Neuronal stem cell (in vitro differentiated cells): ENCODE measurements at regions not wholly inside any gene's neighbourhood (a gene's known extent, or its start where the extent isn't known, plus 50 kb on each side); places are given as distances from the start of the nearest gene placed in this dataset.

Experiments used
- DNase-seq: peaks from one replicate; pipeline ENCODE4 v3.0.0-alpha.2; 2013; ENCODE audit warnings: low spot score
- H2AFZ ChIP-seq: one replicate; pipeline ENCODE4 v1.6.1; 2013; ENCODE audit warnings: mild to moderate bottlenecking, low read length, inconsistent platforms
- H2AK5ac ChIP-seq: 2 replicates; pipeline ENCODE4 v1.6.1; 2013; ENCODE audit warnings: low read depth, mild to moderate bottlenecking, inconsistent platforms, low read length, moderate library complexity, mixed read lengths
- H2BK120ac ChIP-seq: 2 replicates; pipeline ENCODE4 v1.6.1; 2013; ENCODE audit warnings: low read depth, mild to moderate bottlenecking, inconsistent platforms, low read length, moderate library complexity, mixed read lengths
- H2BK12ac ChIP-seq: one replicate; pipeline ENCODE4 v1.6.1; 2013; ENCODE audit warnings: low read length, inconsistent platforms
- H2BK15ac ChIP-seq: 2 replicates; pipeline ENCODE4 v1.6.1; 2013; ENCODE audit warnings: mild to moderate bottlenecking, low read length, inconsistent platforms, mixed read lengths
- H2BK5ac ChIP-seq: one replicate; pipeline ENCODE4 v1.6.1; 2013; ENCODE audit warnings: inconsistent platforms, mild to moderate bottlenecking, low read length, moderate library complexity
- H3K14ac ChIP-seq: one replicate; pipeline ENCODE4 v1.6.1; 2013; ENCODE audit warnings: low read length, inconsistent platforms
- H3K18ac ChIP-seq: 2 replicates; pipeline ENCODE4 v1.6.1; 2013; ENCODE audit warnings: low read length, inconsistent platforms
- H3K23ac ChIP-seq: 2 replicates; pipeline ENCODE4 v1.6.1; 2013; ENCODE audit warnings: low read depth, mild to moderate bottlenecking, mixed read lengths, low read length, inconsistent platforms; ENCODE audit not compliant: poor library complexity
- H3K27ac ChIP-seq: replicated peaks from 3 replicates; pipeline ENCODE4 v1.5.1; 2013; ENCODE audit warnings: low read length, inconsistent platforms
- H3K27me3 ChIP-seq, 3 experiments: 2 replicates each; pipeline ENCODE4 v1.6.1; 2013; ENCODE audit warnings: low read length in 3 of 3, mild to moderate bottlenecking in 2 of 3, inconsistent platforms in 1 of 3, low read depth in 1 of 3, mixed read lengths in 1 of 3, moderate library complexity in 1 of 3; ENCODE audit not compliant: control insufficient read depth in 3 of 3, insufficient read depth in 3 of 3
- H3K36me3 ChIP-seq, 2 donors: replicated peaks in 1 of 2; 2 replicates each; pipeline ENCODE4 v1.6.1; 2013; ENCODE audit warnings: low read length in 2 of 2; ENCODE audit not compliant: control insufficient read depth in 2 of 2, insufficient read depth in 2 of 2
- H3K4ac ChIP-seq: 2 replicates; pipeline ENCODE4 v1.6.1; 2013; ENCODE audit warnings: inconsistent platforms, mild to moderate bottlenecking, low read length, moderate library complexity
- H3K4me1 ChIP-seq, 2 donors: 1 replicate in 1 of 2; 2 replicates in 1 of 2; pipeline ENCODE4 v1.6.1; 2013; ENCODE audit warnings: low read length in 2 of 2, low read depth in 1 of 2; ENCODE audit not compliant: control insufficient read depth in 2 of 2, insufficient read depth in 1 of 2
- H3K4me2 ChIP-seq: one replicate; pipeline ENCODE4 v1.6.1; 2013; ENCODE audit warnings: mild to moderate bottlenecking, low read length, inconsistent platforms; ENCODE audit not compliant: insufficient read depth, poor library complexity, severe bottlenecking
- H3K4me3 ChIP-seq, 2 donors: 2 replicates each; pipeline ENCODE4 v1.5.1; 2013; ENCODE audit warnings: low read length in 2 of 2, mild to moderate bottlenecking in 2 of 2, inconsistent platforms in 1 of 2, moderate library complexity in 1 of 2
- H3K79me1 ChIP-seq: one replicate; pipeline ENCODE4 v1.6.1; 2013; ENCODE audit warnings: low read depth, mild to moderate bottlenecking, inconsistent platforms, low read length, moderate library complexity
- H3K9ac ChIP-seq: one replicate; pipeline ENCODE4 v1.6.1; 2013; ENCODE audit warnings: mild to moderate bottlenecking, low read depth, low read length, inconsistent platforms; ENCODE audit not compliant: poor library complexity
- H3K9me3 ChIP-seq, 2 donors: replicated peaks in 1 of 2; 2 replicates each; pipeline versions ENCODE3 to v1.6.1; 2013; ENCODE audit warnings: low read length in 2 of 2, mild to moderate bottlenecking in 2 of 2, inconsistent platforms in 1 of 2, low read depth in 1 of 2, mixed read lengths in 1 of 2, moderate library complexity in 1 of 2; ENCODE audit not compliant: control insufficient read depth in 2 of 2, insufficient read depth in 1 of 2
- H4K8ac ChIP-seq: one replicate; pipeline ENCODE4 v1.6.1; 2013; ENCODE audit warnings: low read depth, mild to moderate bottlenecking, inconsistent platforms, low read length, moderate library complexity
- H4K91ac ChIP-seq: one replicate; pipeline ENCODE4 v1.6.1; 2013; ENCODE audit warnings: low read length, low read depth, mild to moderate bottlenecking, inconsistent platforms; ENCODE audit not compliant: poor library complexity
- WGBS, 2 donors: extraction: QIAGEN DNeasy Blood & Tissue Kit; methylation state at CpG; one replicate each; pipeline ENCODE4 v1.1.7; 2013; ENCODE audit warnings: missing lambda C conversion rate in 2 of 2, mixed read lengths in 1 of 2; ENCODE audit not compliant: insufficient read length in 2 of 2, insufficient replicate concordance in 1 of 2; ENCODE audit errors: extremely low coverage in 2 of 2; 5-methylcytosine and 5-hydroxymethylcytosine counted together

DNA sequence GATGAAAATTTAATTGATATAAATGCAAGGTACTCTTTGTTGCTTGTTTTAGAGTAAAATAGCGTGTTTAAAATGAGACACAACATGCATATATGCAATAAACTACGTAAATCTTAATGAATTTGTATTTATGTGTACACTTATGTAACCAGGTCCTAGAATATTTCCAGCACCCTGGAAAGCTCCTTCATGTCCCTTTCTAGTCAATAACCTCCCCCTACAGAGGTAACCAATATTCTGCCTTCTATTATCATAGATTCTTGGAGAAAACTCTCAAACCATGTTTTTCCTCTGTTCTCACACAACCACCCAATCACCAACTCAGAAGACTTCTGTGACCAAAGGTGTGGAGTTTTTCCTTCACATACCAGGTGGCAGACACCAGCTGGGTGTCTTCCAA, 79.6 kb upstream of the THUMPD2 start:
- no peak overlapping the region for H2BK12ac ChIP-seq
- H3K4ac ChIP-seq, result no peak overlapping the region
- no peak overlapping the region for H2AFZ ChIP-seq
- no CpG with 5 or more reads among the region's 2 CpGs for WGBS, 2 donors
- H2BK15ac ChIP-seq, result no peak overlapping the region
- H3K4me1 ChIP-seq, result no peaks in the 10 kb centered on the region
- no peak for DNase-seq
- H2BK5ac ChIP-seq, result no peak overlapping the region
- no peaks in the 10 kb centered on the region for H3K9me3 ChIP-seq
- no peak overlapping the region for H3K4me3 ChIP-seq
- H3K14ac ChIP-seq, result no peak overlapping the region
- no peak overlapping the region for H3K27ac ChIP-seq
- H3K27me3 ChIP-seq, result no peaks in the 10 kb centered on the region
- no peak overlapping the region for H4K8ac ChIP-seq
- H3K4me2 ChIP-seq, result no peak overlapping the region
- H3K79me1 ChIP-seq, result no peaks in the 10 kb centered on the region
- no peak overlapping the region for H2BK120ac ChIP-seq
- no peak overlapping the region for H3K18ac ChIP-seq
- H3K9ac ChIP-seq, result no peak overlapping the region
- H3K23ac ChIP-seq, result no peak overlapping the region
- H2AK5ac ChIP-seq, result no peak overlapping the region
- H3K36me3 ChIP-seq, result no peaks in the 10 kb centered on the region
- H4K91ac ChIP-seq, result no peak overlapping the region

DNA sequence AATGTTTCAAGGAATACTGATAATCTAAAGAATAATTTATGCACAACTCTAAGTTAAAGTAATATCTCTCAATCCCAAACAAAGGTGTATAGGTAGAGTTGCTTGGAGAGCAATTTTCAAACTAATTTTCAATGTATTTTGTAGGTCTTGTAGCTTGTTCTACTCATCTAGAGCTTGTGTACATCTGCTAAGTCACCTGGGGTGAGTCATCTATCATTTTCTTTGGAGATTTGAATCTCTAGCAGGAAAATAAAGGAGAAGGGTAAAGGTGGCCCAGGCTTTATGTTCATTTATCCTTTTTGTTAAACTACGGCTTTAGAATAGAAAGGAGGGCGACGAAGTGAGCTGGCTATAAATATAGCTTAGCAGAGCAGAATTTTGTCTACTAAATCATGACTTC, 76.8 kb upstream of the THUMPD2 start:
- H3K27me3 ChIP-seq, result no peaks in the 10 kb centered on the region
- no peaks in the 10 kb centered on the region for H3K79me1 ChIP-seq
- no CpG with 5 or more reads among the region's 3 CpGs for WGBS, 2 donors
- no peak overlapping the region for H2BK15ac ChIP-seq
- no peak for DNase-seq
- H3K4me3 ChIP-seq, result no peak overlapping the region
- H3K4me2 ChIP-seq, result no peak overlapping the region
- no peaks in the 10 kb centered on the region for H3K36me3 ChIP-seq
- no peak overlapping the region for H3K27ac ChIP-seq
- H2BK5ac ChIP-seq, result no peak overlapping the region
- H3K18ac ChIP-seq, result no peak overlapping the region
- no peak overlapping the region for H3K9ac ChIP-seq
- H2AK5ac ChIP-seq, result no peak overlapping the region
- no peak overlapping the region for H4K8ac ChIP-seq
- peaks cover 4 to 11% of the 10 kb centered on the region in 2 donors for H3K4me1 ChIP-seq
- H3K23ac ChIP-seq, result no peak overlapping the region
- H2AFZ ChIP-seq, result no peak overlapping the region
- no peak overlapping the region for H3K4ac ChIP-seq
- no peak overlapping the region for H4K91ac ChIP-seq
- no peak overlapping the region for H2BK120ac ChIP-seq
- H2BK12ac ChIP-seq, result no peak overlapping the region
- H3K9me3 ChIP-seq, result no peaks in the 10 kb centered on the region
- no peak overlapping the region for H3K14ac ChIP-seq

GRCh38 chr2:39854771-39855170, 75.7 kb upstream of the THUMPD2 start:
- H2BK120ac ChIP-seq, result no peak overlapping the region
- H3K18ac ChIP-seq, result no peak overlapping the region
- no peak overlapping the region for H4K8ac ChIP-seq
- no peak overlapping the region for H3K4me3 ChIP-seq
- H3K23ac ChIP-seq, result no peak overlapping the region
- no peaks in the 10 kb centered on the region for H3K36me3 ChIP-seq
- no peak overlapping the region for H3K4ac ChIP-seq
- no peak overlapping the region for H2BK12ac ChIP-seq
- no peak overlapping the region for H3K4me2 ChIP-seq
- no peak for DNase-seq
- no peak overlapping the region for H3K27ac ChIP-seq
- no peaks in the 10 kb centered on the region for H3K27me3 ChIP-seq
- WGBS, 2 donors, result no CpG with 5 or more reads among the region's 5 CpGs
- H4K91ac ChIP-seq, result no peak overlapping the region
- peak overlapping the region; percentile 63 for H2AFZ ChIP-seq
- no peaks in the 10 kb centered on the region for H3K79me1 ChIP-seq
- no peaks in the 10 kb centered on the region for H3K9me3 ChIP-seq
- no peak overlapping the region for H2BK15ac ChIP-seq
- peaks cover 4 to 12% of the 10 kb centered on the region in 2 donors for H3K4me1 ChIP-seq
- no peak overlapping the region for H3K9ac ChIP-seq
- no peak overlapping the region for H2BK5ac ChIP-seq
- H2AK5ac ChIP-seq, result no peak overlapping the region
- H3K14ac ChIP-seq, result no peak overlapping the region

DNA sequence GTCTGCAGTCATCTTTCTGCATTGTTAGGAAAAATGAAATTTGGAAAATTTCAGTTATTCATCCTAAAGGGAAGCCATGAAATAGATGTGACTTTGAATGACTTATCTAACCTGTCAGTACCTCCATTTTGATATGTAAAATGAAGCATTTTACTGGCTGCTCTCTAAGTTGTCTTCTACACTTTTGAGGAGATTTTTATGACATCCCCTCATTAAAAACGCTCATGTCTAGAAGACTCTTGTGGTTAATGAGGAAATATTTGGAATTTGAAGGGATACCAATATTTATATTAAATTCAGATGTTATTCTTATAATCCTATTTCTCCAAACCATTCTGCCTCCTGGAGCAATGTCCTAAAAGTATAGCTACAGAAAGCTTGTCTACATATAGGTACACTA, 73.8 kb upstream of the THUMPD2 start:
- Histone ChIP-seq H3K18ac (no peak overlapping the region), H3K27me3 (no peaks in the 10 kb centered on the region), H3K9ac (no peak overlapping the region), H2AK5ac (no peak overlapping the region), H3K23ac (no peak overlapping the region), H3K36me3 (no peaks in the 10 kb centered on the region), H2BK120ac (no peak overlapping the region), H3K14ac (no peak overlapping the region), H3K4me2 (no peak overlapping the region), H2BK5ac (no peak overlapping the region), H3K4ac (no peak overlapping the region), H2BK15ac (no peak overlapping the region), H4K91ac (no peak overlapping the region), H2BK12ac (no peak overlapping the region), H2AFZ (no peak overlapping the region), H3K79me1 (no peaks in the 10 kb centered on the region), H3K9me3 (no peaks in the 10 kb centered on the region), H3K4me3 (no peak overlapping the region), H4K8ac (no peak overlapping the region), H3K27ac (no peak overlapping the region), H3K4me1 (peaks cover 4 to 12% of the 10 kb centered on the region in 2 donors)
- DNase-seq, result no peak
- no CpG with 5 or more reads among the region's 1 CpG for WGBS, 2 donors
